GM12874 (cell line): ENCODE measurements at regions not wholly inside any gene's neighbourhood (a gene's known extent, or its start where the extent isn't known, plus 50 kb on each side); places are given as distances from the start of the nearest gene placed in this dataset.
A peak's percentile ranks its signal among the peaks of the same experiment; 100 is the strongest.

Source experiments
- TF ChIP-seq, protein P1 (sequence below): IDR thresholded peaks from 2 replicates; pipeline ENCODE4 v1.5.1; 2011; ENCODE audit warnings: low read depth, mild to moderate bottlenecking, control low read depth, low read length, moderate library complexity; ENCODE audit not compliant: insufficient read depth

DNA sequence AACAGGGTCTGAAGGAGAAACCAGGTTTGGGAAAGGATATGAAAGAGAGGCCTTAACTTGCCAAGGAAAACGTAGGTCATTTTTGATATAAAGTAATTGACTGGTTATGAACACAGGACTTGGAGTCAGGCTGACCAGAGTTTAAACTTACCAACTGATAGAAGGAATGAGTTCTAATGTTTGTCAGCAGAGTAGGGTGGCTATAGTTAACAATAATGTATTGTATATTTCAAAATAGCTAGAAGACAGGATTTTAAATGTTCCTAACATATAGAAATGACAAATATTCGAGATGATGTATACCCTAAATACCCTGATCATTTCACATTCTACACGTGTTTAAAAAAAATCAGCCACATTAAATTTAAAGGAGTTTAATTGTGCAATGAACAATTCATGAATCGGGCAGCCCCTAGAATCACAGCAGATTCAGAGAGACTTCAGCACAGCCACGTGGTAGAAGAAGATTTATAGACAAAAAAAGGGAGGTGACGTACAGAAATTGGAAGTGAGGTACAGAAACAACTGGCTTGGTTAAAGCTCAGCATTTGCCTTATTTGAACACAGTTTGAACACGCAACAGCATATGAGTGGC, 52.5 kb upstream of the PLEKHG7 start:
- TF ChIP-seq, protein P1, sequence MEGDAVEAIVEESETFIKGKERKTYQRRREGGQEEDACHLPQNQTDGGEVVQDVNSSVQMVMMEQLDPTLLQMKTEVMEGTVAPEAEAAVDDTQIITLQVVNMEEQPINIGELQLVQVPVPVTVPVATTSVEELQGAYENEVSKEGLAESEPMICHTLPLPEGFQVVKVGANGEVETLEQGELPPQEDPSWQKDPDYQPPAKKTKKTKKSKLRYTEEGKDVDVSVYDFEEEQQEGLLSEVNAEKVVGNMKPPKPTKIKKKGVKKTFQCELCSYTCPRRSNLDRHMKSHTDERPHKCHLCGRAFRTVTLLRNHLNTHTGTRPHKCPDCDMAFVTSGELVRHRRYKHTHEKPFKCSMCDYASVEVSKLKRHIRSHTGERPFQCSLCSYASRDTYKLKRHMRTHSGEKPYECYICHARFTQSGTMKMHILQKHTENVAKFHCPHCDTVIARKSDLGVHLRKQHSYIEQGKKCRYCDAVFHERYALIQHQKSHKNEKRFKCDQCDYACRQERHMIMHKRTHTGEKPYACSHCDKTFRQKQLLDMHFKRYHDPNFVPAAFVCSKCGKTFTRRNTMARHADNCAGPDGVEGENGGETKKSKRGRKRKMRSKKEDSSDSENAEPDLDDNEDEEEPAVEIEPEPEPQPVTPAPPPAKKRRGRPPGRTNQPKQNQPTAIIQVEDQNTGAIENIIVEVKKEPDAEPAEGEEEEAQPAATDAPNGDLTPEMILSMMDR = no peak

- TF ChIP-seq, protein P1 = peak; percentile 63
Measured at GRCh38 chr12:92649511-92650227, 53.1 kb upstream of the PLEKHG7 start.

GRCh38 chr12:92648242-92649031, 54.4 kb upstream of the PLEKHG7 start:
- TF ChIP-seq, protein P1 = no peak

- TF ChIP-seq, protein P1 = no peak
Measured at GRCh38 chr12:92641291-92641690, 61.5 kb upstream of the PLEKHG7 start.

DNA sequence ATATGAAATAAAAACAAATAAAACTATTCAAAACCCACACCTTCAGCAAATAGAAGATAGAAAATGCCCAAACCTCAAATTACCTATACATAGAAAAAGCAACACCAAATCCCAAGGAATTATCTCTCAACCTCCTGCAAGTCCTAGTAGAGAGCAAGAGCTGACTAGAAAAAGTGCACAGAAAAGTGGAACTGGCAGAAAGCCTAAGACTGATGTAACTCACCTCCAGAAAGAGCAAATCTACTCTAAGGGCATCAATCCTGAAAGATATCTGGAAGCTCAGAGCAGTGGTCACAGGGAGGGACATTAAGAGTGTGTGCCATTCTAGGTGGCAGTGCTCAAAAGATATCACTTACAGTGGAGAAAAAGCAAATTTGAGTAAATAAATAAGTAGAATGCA, 62.1 kb upstream of the PLEKHG7 start:
- TF ChIP-seq, protein P1 = no peak

DNA sequence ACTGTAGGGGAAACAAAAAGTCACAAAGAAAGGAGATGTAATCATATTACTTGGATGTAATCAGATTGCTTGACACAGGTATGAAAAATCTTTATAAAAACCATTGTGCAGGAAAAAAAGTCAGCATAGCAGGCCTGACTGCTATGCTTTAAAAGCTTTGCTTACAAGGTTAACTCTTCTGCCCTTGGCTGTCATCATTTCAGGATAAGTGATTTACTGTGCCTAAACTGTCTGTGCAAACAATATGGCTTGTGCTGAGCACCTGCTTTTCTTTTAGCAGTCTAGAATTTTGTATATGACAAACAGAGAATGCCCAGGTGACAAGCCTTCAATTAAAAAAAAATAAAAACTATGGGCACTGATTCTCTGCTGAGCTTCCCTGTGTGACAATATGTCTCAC, 63.8 kb upstream of the PLEKHG7 start:
- TF ChIP-seq, protein P1 = no peak

DNA sequence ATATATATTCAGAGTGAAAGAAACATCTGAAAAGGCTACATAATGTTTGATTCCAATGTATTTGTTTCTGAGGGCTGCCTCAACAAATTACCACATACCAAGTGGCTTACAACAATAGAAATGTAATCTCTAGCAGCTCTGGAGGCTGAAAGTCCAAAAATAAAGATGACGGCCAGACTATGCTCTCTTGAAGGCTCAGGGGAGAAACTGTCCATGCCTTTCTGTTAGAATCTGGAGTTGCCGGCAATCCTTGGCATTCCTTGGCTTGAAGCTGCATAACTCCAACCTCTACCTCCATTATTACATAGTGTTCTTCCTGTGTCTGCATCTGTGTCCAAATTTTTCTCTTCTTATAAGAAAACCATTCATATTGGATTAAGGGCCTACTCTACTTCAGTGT, 68.1 kb upstream of the PLEKHG7 start:
- TF ChIP-seq, protein P1 = no peak
